ENCODE measurements at regions not wholly inside any gene's neighbourhood (a gene's known extent, or its start where the extent isn't known, plus 50 kb on each side); places are given as distances from the start of the nearest gene placed in this dataset.
"Not testable (repeated sequence)": the region's sequence is repeated elsewhere in the genome, so short reads cannot be mapped to it uniquely, and the experiment has no call there.

DNA sequence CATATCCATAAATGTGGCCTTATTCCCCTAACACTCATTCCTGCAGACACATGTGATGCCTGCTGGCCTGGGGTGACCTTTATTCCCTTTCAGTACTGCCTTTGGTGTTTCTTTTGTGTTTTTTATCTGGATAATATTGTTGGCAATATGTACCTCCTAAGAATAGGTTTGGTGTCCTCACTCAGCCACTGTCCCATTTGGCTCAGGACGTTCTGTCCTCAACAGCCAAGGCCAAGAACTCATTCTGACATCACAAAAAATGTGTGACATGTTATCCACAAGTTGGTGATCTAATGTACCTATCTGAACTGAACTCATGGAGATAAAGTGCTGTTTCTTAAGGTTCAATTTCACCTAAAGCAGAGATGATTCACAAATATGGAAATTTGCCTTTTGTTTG lies 142.9 kb upstream of the GRAMD2B start:
- Histone ChIP-seq H3K4me1 (ENCODE audit: control insufficient read depth in 1 of 2, extremely low read depth in 1 of 2, insufficient read depth in 2 of 2, low read length in 2 of 2) (no peaks in the 10 kb centered on the region), H3K9me3 (no peaks in the 10 kb centered on the region), H3K27ac (ENCODE audit: low read length) (no peak overlapping the region), H3K27me3 (replicated peaks in 1 of 2; ENCODE audit: control insufficient read depth in 2 of 2, extremely low read depth in 1 of 2, insufficient read depth in 2 of 2, low read length in 1 of 2) (no peaks in the 10 kb centered on the region), H3K4me3 (ENCODE audit: control insufficient read depth in 1 of 2, extremely low read depth in 1 of 2, low read length in 1 of 2) (no peak overlapping the region), H3K36me3 (ENCODE audit: control insufficient read depth in 2 of 2, extremely low read depth in 1 of 2, insufficient read depth in 1 of 2, low read length in 1 of 2) (no peaks in the 10 kb centered on the region)
- no peak overlapping the region for H3K4me3 Mint-ChIP-seq
- ATAC-seq (replicated peaks in 1 of 4) (no peak), DNase-seq (no peak)
- peaks cover 0 to 5% of the 10 kb centered on the region in 2 donors for H3K27me3 Mint-ChIP-seq
- ChIA-PET CTCF (no interaction called here), POLR2A (no interaction called here)
- WGBS (ENCODE audit: insufficient coverage) = no CpG with 5 or more reads among the region's 1 CpG
- no peaks in the 10 kb centered on the region for H3K36me3 Mint-ChIP-seq
- H3K9me3 Mint-ChIP-seq = no peaks in the 10 kb centered on the region
- H3K4me1 Mint-ChIP-seq = peaks cover 0 to 6% (median 0%) of the 10 kb centered on the region in 3 donors
- no peak overlapping the region for H3K27ac Mint-ChIP-seq

DNA sequence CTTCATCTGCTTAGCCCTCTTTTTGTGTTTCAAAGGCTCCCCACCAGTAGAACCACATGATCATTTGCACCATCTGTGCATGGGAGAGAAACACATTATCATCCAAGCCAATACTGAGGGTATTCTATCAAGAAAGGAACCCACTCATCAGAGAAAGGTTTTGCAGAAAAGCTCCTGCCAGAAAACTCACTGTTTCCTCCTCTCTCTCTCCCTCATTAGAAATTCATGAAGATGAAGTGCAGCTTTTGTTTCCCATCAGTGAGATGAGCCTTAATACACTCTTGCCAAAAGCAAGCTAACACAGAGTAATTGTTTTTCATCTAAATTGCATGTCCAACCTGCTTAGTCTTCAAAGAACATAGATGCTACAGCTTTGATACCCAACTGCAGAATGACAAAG lies 142.4 kb upstream of the GRAMD2B start:
- Mint-ChIP-seq H3K4me3 (no peak overlapping the region), H3K36me3 (no peaks in the 10 kb centered on the region), H3K9me3 (no peaks in the 10 kb centered on the region), H3K4me1 (peaks cover 0 to 6% (median 0%) of the 10 kb centered on the region in 3 donors), H3K27ac (no peak overlapping the region), H3K27me3 (peaks cover 0 to 6% of the 10 kb centered on the region in 2 donors)
- DNase-seq = no peak
- Histone ChIP-seq H3K4me1 (ENCODE audit: control insufficient read depth in 1 of 2, extremely low read depth in 1 of 2, insufficient read depth in 2 of 2, low read length in 2 of 2) (no peaks in the 10 kb centered on the region), H3K27me3 (replicated peaks in 1 of 2; ENCODE audit: control insufficient read depth in 2 of 2, extremely low read depth in 1 of 2, insufficient read depth in 2 of 2, low read length in 1 of 2) (no peaks in the 10 kb centered on the region), H3K27ac (ENCODE audit: low read length) (no peak overlapping the region), H3K9me3 (no peaks in the 10 kb centered on the region), H3K4me3 (ENCODE audit: control insufficient read depth in 1 of 2, extremely low read depth in 1 of 2, low read length in 1 of 2) (no peak overlapping the region), H3K36me3 (ENCODE audit: control insufficient read depth in 2 of 2, extremely low read depth in 1 of 2, insufficient read depth in 1 of 2, low read length in 1 of 2) (no peaks in the 10 kb centered on the region)
- CTCF ChIA-PET = no interaction called here
- POLR2A ChIA-PET = no interaction called here
- no peak for ATAC-seq (replicated peaks in 1 of 4)

GRCh38 chr5:126284977-126285696 lies 138.1 kb upstream of the GRAMD2B start:
- Mint-ChIP-seq H3K27ac (no peak overlapping the region), H3K4me3 (no peak overlapping the region), H3K9me3 (no peaks in the 10 kb centered on the region), H3K27me3 (peaks cover 2 to 6% of the 10 kb centered on the region in 2 donors), H3K36me3 (no peaks in the 10 kb centered on the region), H3K4me1 (peaks cover 0 to 6% (median 0%) of the 10 kb centered on the region in 3 donors)
- Histone ChIP-seq H3K36me3 (ENCODE audit: control insufficient read depth in 2 of 2, extremely low read depth in 1 of 2, insufficient read depth in 1 of 2, low read length in 1 of 2) (no peaks in the 10 kb centered on the region), H3K9me3 (no peaks in the 10 kb centered on the region), H3K4me1 (ENCODE audit: control insufficient read depth in 1 of 2, extremely low read depth in 1 of 2, insufficient read depth in 2 of 2, low read length in 2 of 2) (no peaks in the 10 kb centered on the region), H3K27ac (ENCODE audit: low read length) (no peak overlapping the region), H3K27me3 (replicated peaks in 1 of 2; ENCODE audit: control insufficient read depth in 2 of 2, extremely low read depth in 1 of 2, insufficient read depth in 2 of 2, low read length in 1 of 2) (no peaks in the 10 kb centered on the region), H3K4me3 (ENCODE audit: control insufficient read depth in 1 of 2, extremely low read depth in 1 of 2, low read length in 1 of 2) (no peak overlapping the region)
- ChIA-PET CTCF (no interaction called here), POLR2A (interaction anchor here in 1 of 2 donors (0.6 kb wide), 1 partner anchor 34 kb away, joined by 3 read pairs; no protein-coding TSS in a partner anchor)
- no peak for DNase-seq
- 100% methylated on average over 2 of the region's 6 CpGs for WGBS (ENCODE audit: insufficient coverage)
- no peak for ATAC-seq (replicated peaks in 1 of 4)

GRCh38 chr5:126296121-126296520 lies 127.1 kb upstream of the GRAMD2B start:
- H3K4me3 ChIP-seq (ENCODE audit: control insufficient read depth in 1 of 2, extremely low read depth in 1 of 2, low read length in 1 of 2); H3K4me1 ChIP-seq (ENCODE audit: control insufficient read depth in 1 of 2, extremely low read depth in 1 of 2, insufficient read depth in 2 of 2, low read length in 2 of 2); H3K27me3 ChIP-seq (replicated peaks in 1 of 2; ENCODE audit: control insufficient read depth in 2 of 2, extremely low read depth in 1 of 2, insufficient read depth in 2 of 2, low read length in 1 of 2); H3K36me3 Mint-ChIP-seq; H3K27me3 Mint-ChIP-seq; H3K4me3 Mint-ChIP-seq; ATAC-seq (replicated peaks in 1 of 4); H3K9me3 ChIP-seq; H3K9me3 Mint-ChIP-seq; DNase-seq; H3K27ac ChIP-seq (ENCODE audit: low read length); H3K36me3 ChIP-seq (ENCODE audit: control insufficient read depth in 2 of 2, extremely low read depth in 1 of 2, insufficient read depth in 1 of 2, low read length in 1 of 2); H3K4me1 Mint-ChIP-seq; POLR2A ChIA-PET; CTCF ChIA-PET; H3K27ac Mint-ChIP-seq: not testable (repeated sequence)
- no CpG with 5 or more reads among the region's 3 CpGs for WGBS (ENCODE audit: insufficient coverage)

DNA sequence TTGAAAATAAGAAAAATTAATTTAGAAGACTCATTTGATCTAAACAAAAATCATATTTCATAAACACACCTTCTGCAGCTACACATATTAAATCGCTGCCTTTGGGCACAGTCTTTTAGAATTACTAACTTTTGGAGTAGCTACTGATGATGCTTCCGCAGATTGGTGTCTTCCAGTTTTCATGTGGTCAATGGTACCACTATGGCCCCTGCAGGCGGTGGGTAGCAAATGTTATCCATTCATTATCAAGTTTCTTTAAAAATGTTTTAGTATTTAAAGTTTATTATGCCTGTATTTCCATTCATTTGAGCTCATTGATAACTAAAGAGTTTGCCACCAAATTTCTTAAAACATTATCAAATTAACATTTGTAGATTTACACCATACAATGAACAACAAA lies 122.9 kb upstream of the GRAMD2B start:
- DNase-seq = no peak
- ATAC-seq (replicated peaks in 1 of 4) = no peak
- Histone ChIP-seq H3K4me1 (ENCODE audit: control insufficient read depth in 1 of 2, extremely low read depth in 1 of 2, insufficient read depth in 2 of 2, low read length in 2 of 2) (no peaks in the 10 kb centered on the region), H3K27ac (ENCODE audit: low read length) (no peak overlapping the region), H3K9me3 (no peaks in the 10 kb centered on the region), H3K4me3 (ENCODE audit: control insufficient read depth in 1 of 2, extremely low read depth in 1 of 2, low read length in 1 of 2) (no peak overlapping the region), H3K36me3 (ENCODE audit: control insufficient read depth in 2 of 2, extremely low read depth in 1 of 2, insufficient read depth in 1 of 2, low read length in 1 of 2) (no peaks in the 10 kb centered on the region), H3K27me3 (replicated peaks in 1 of 2; ENCODE audit: control insufficient read depth in 2 of 2, extremely low read depth in 1 of 2, insufficient read depth in 2 of 2, low read length in 1 of 2) (peaks cover 0 to 3% of the 10 kb centered on the region in 2 experiments)
- H3K9me3 Mint-ChIP-seq = peaks cover 0 to 14% (median 0%) of the 10 kb centered on the region in 3 donors
- peaks cover 9 to 19% of the 10 kb centered on the region in 2 donors for H3K27me3 Mint-ChIP-seq
- no CpG with 5 or more reads among the region's 3 CpGs for WGBS (ENCODE audit: insufficient coverage)
- no peaks in the 10 kb centered on the region for H3K4me1 Mint-ChIP-seq
- no peaks in the 10 kb centered on the region for H3K36me3 Mint-ChIP-seq
- H3K4me3 Mint-ChIP-seq = no peak overlapping the region
- ChIA-PET CTCF (no interaction called here), POLR2A (no interaction called here)
- H3K27ac Mint-ChIP-seq = no peak overlapping the region

DNA sequence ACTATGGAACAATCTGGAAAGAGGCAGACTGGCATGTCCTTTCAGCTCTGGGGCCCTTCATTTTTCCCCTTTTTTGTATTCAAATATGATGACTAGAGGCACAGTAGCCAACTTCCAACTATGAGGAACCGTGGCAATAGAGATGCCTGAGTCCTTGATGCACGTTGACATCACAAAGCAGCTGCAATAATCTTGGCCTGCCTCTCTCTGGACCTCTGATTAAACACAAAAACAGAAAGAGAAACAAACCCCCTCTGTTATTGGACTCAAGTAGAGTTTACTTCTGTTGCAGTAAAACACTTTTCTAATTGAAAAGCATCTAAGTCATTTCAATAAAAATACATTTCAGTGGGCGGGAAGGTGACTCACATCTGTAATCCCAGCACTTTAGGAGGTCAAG lies 122.2 kb upstream of the GRAMD2B start:
- Histone ChIP-seq H3K9me3 (no peaks in the 10 kb centered on the region), H3K4me1 (ENCODE audit: control insufficient read depth in 1 of 2, extremely low read depth in 1 of 2, insufficient read depth in 2 of 2, low read length in 2 of 2) (no peaks in the 10 kb centered on the region), H3K4me3 (ENCODE audit: control insufficient read depth in 1 of 2, extremely low read depth in 1 of 2, low read length in 1 of 2) (no peak overlapping the region), H3K27me3 (replicated peaks in 1 of 2; ENCODE audit: control insufficient read depth in 2 of 2, extremely low read depth in 1 of 2, insufficient read depth in 2 of 2, low read length in 1 of 2) (peaks cover 0 to 3% of the 10 kb centered on the region in 2 experiments), H3K27ac (ENCODE audit: low read length) (no peak overlapping the region), H3K36me3 (ENCODE audit: control insufficient read depth in 2 of 2, extremely low read depth in 1 of 2, insufficient read depth in 1 of 2, low read length in 1 of 2) (no peaks in the 10 kb centered on the region)
- Mint-ChIP-seq H3K27me3 (peaks cover 12 to 23% of the 10 kb centered on the region in 2 donors), H3K4me1 (no peaks in the 10 kb centered on the region), H3K27ac (no peak overlapping the region), H3K4me3 (no peak overlapping the region), H3K9me3 (peaks cover 0 to 14% (median 0%) of the 10 kb centered on the region in 3 donors), H3K36me3 (no peaks in the 10 kb centered on the region)
- DNase-seq (no peak), ATAC-seq (replicated peaks in 1 of 4) (no peak)
- 80% methylated on average over 1 of the region's 3 CpGs for WGBS (ENCODE audit: insufficient coverage)
- POLR2A ChIA-PET = no interaction called here
- CTCF ChIA-PET = no interaction called here

- ChIA-PET CTCF (interaction anchor here in 1 of 2 donors (0.6 to 0.7 kb wide), 3 partner anchors 19 to 1580 kb away, joined by 3 to 5 read pairs (median 4); no protein-coding TSS in a partner anchor), POLR2A (no interaction called here)
- no peaks in the 10 kb centered on the region for H3K36me3 Mint-ChIP-seq
- DNase-seq (no peak), ATAC-seq (replicated peaks in 1 of 4) (no peak)
- H3K4me1 ChIP-seq (ENCODE audit: control insufficient read depth in 1 of 2, extremely low read depth in 1 of 2, insufficient read depth in 2 of 2, low read length in 2 of 2) = peaks cover 0 to 2% of the 10 kb centered on the region in 2 experiments
- H3K27me3 Mint-ChIP-seq = peaks cover 7 to 14% of the 10 kb centered on the region in 2 donors
- peaks cover 0 to under 1% (median 0%) of the 10 kb centered on the region in 3 donors for H3K9me3 Mint-ChIP-seq
- no peaks in the 10 kb centered on the region for H3K27me3 ChIP-seq (replicated peaks in 1 of 2; ENCODE audit: control insufficient read depth in 2 of 2, extremely low read depth in 1 of 2, insufficient read depth in 2 of 2, low read length in 1 of 2)
- H3K9me3 ChIP-seq = no peaks in the 10 kb centered on the region
- H3K27ac Mint-ChIP-seq = no peak overlapping the region
- no peak overlapping the region for H3K4me3 Mint-ChIP-seq
- no peak overlapping the region for H3K4me3 ChIP-seq (ENCODE audit: control insufficient read depth in 1 of 2, extremely low read depth in 1 of 2, low read length in 1 of 2)
- no peaks in the 10 kb centered on the region for H3K36me3 ChIP-seq (ENCODE audit: control insufficient read depth in 2 of 2, extremely low read depth in 1 of 2, insufficient read depth in 1 of 2, low read length in 1 of 2)
- no peaks in the 10 kb centered on the region for H3K4me1 Mint-ChIP-seq
- H3K27ac ChIP-seq (ENCODE audit: low read length) = no peak overlapping the region
Measured at GRCh38 chr5:126309860-126310259, 113.3 kb upstream of the GRAMD2B start.

Measured in T-cell (primary cell).